ENCODE measurements at regions not wholly inside any gene's neighbourhood (a gene's known extent, or its start where the extent isn't known, plus 50 kb on each side); places are given as distances from the start of the nearest gene placed in this dataset.

DNA sequence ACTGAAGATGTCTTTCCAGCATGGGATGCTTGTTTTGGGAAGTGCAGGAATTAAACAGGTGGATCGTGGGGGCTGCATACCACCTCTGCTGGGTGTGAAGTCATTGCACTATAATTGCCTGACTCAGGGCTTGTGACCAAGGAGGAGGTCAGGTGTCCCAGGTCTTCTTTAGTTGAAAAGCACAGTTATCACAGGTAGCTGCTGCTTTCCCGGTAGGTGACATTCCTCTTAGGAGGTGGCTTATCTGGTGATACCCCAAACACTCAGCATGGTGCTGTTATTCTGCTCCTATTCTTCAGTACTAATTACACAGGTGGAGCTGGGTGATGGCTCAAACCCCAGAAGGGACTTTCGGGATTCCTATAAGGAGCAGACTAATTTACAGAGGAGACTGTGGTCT is 320.3 kb upstream of the PLXNA2 start:
- no peak overlapping the region for H2AFZ ChIP-seq (ENCODE audit: low read length)
- no peak overlapping the region for H3K27ac ChIP-seq (ENCODE audit: low read length)
- no peak for TF ChIP-seq CTCF (IDR thresholded peaks at IDR 0.05; ENCODE audit: low read length)
- TF ChIP-seq EZH2 (optimal IDR thresholded peaks at IDR 0.05; ENCODE audit: low read depth, low read length): no peak
- TF ChIP-seq EZH2phosphoT487 (IDR thresholded peaks at IDR 0.05; ENCODE audit: low read length): no peak
- H3K9me2 ChIP-seq (replicated peaks; ENCODE audit: insufficient read depth, low read length): no peaks in the 10 kb centered on the region
- H3K36me3 ChIP-seq (replicated peaks; ENCODE audit: insufficient read depth, low read length): no peaks in the 10 kb centered on the region
- H3F3A ChIP-seq (ENCODE audit: insufficient read depth, low read length): no peaks in the 10 kb centered on the region
- DNase-seq: no peak
- no peak overlapping the region for H3K9ac ChIP-seq (ENCODE audit: low read length)
- H4K20me1 ChIP-seq (ENCODE audit: insufficient read depth, low read length): no peaks in the 10 kb centered on the region
- no peaks in the 10 kb centered on the region for H3K27me3 ChIP-seq (replicated peaks; ENCODE audit: insufficient read depth, low read length)
- H3K79me2 ChIP-seq (ENCODE audit: low read length): no peaks in the 10 kb centered on the region
- H3K4me2 ChIP-seq (ENCODE audit: low read depth, low read length): no peak overlapping the region
- H3K9me3 ChIP-seq (replicated peaks; ENCODE audit: insufficient read depth, low read length): no peaks in the 10 kb centered on the region
- H3K4me1 ChIP-seq (ENCODE audit: low read length): no peaks in the 10 kb centered on the region
- no peak overlapping the region for H3K4me3 ChIP-seq (ENCODE audit: low read length)

DNA sequence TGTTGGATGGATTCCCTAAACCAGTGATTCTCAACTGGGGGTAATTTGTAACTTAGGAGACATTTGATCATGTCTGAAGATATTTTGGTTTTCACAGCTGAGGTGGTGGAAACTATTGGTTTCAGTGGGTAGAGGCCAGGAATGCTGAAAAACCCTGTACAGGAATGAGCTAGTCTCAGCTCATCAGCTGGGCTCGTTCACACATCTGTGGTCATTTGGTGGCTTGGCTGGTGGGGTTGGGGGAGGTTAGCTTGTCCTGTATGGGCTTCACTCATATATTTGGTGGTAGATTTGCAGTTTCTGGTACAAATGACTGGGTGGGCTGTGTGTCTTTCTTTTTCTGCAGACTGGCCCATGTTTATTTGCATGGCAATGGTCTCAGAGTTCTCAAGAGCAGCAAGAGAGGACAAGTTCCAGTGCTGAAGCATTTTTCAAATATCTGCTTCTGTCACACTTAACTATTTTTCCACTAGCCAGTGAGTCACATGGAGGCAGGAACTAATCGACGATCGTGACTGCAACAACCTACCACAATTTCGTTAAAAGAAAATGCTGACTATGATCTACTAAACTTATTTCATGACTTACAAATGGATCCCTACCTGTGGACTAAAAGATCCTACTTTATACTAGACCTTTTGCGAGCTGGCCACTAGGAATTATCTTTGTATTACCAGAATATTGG is 321.7 kb upstream of the PLXNA2 start:
- Histone ChIP-seq H3K27me3 (replicated peaks; ENCODE audit: insufficient read depth, low read length) (no peaks in the 10 kb centered on the region), H3K27ac (ENCODE audit: low read length) (no peak overlapping the region), H3K9me2 (replicated peaks; ENCODE audit: insufficient read depth, low read length) (no peaks in the 10 kb centered on the region), H4K20me1 (ENCODE audit: insufficient read depth, low read length) (no peaks in the 10 kb centered on the region), H3K4me2 (ENCODE audit: low read depth, low read length) (no peak overlapping the region), H3K9me3 (replicated peaks; ENCODE audit: insufficient read depth, low read length) (no peaks in the 10 kb centered on the region), H3K79me2 (ENCODE audit: low read length) (no peaks in the 10 kb centered on the region), H3K4me1 (ENCODE audit: low read length) (no peaks in the 10 kb centered on the region), H3K36me3 (replicated peaks; ENCODE audit: insufficient read depth, low read length) (no peaks in the 10 kb centered on the region), H2AFZ (ENCODE audit: low read length) (no peak overlapping the region), H3K9ac (ENCODE audit: low read length) (no peak overlapping the region), H3K4me3 (ENCODE audit: low read length) (no peak overlapping the region), H3F3A (ENCODE audit: insufficient read depth, low read length) (no peaks in the 10 kb centered on the region)
- TF ChIP-seq EZH2phosphoT487 (IDR thresholded peaks at IDR 0.05; ENCODE audit: low read length) (no peak), CTCF (IDR thresholded peaks at IDR 0.05; ENCODE audit: low read length) (no peak), EZH2 (optimal IDR thresholded peaks at IDR 0.05; ENCODE audit: low read depth, low read length) (no peak)
- DNase-seq: no peak

GRCh38 chr1:208569181-208569580 is 325.0 kb upstream of the PLXNA2 start:
- Histone ChIP-seq H2AFZ (ENCODE audit: low read length) (no peak overlapping the region), H4K20me1 (ENCODE audit: insufficient read depth, low read length) (no peaks in the 10 kb centered on the region)
- TF ChIP-seq EZH2 (optimal IDR thresholded peaks at IDR 0.05; ENCODE audit: low read depth, low read length): no peak
- TF ChIP-seq CTCF (IDR thresholded peaks at IDR 0.05; ENCODE audit: low read length): no peak
- no peak for TF ChIP-seq EZH2phosphoT487 (IDR thresholded peaks at IDR 0.05; ENCODE audit: low read length)

More at GRCh38 chr1:208569181-208569580, 325.0 kb upstream of the PLXNA2 start:
- H3K27ac ChIP-seq (ENCODE audit: low read length): no peak overlapping the region
- H3K9ac ChIP-seq (ENCODE audit: low read length): no peak overlapping the region
- DNase-seq: no peak
- no peaks in the 10 kb centered on the region for H3K27me3 ChIP-seq (replicated peaks; ENCODE audit: insufficient read depth, low read length)
- no peaks in the 10 kb centered on the region for H3K4me1 ChIP-seq (ENCODE audit: low read length)
- H3F3A ChIP-seq (ENCODE audit: insufficient read depth, low read length): no peaks in the 10 kb centered on the region
- H3K36me3 ChIP-seq (replicated peaks; ENCODE audit: insufficient read depth, low read length): no peaks in the 10 kb centered on the region
- no peaks in the 10 kb centered on the region for H3K9me3 ChIP-seq (replicated peaks; ENCODE audit: insufficient read depth, low read length)
- H3K9me2 ChIP-seq (replicated peaks; ENCODE audit: insufficient read depth, low read length): no peaks in the 10 kb centered on the region
- H3K4me2 ChIP-seq (ENCODE audit: low read depth, low read length): no peak overlapping the region
- no peak overlapping the region for H3K4me3 ChIP-seq (ENCODE audit: low read length)
- no peaks in the 10 kb centered on the region for H3K79me2 ChIP-seq (ENCODE audit: low read length)

Measured in MM.1S (cell line).